Esophagus squamous epithelium (tissue), 4 donors: ENCODE measurements at regions not wholly inside any gene's neighbourhood (a gene's known extent, or its start where the extent isn't known, plus 50 kb on each side); places are given as distances from the start of the nearest gene placed in this dataset.
A peak's percentile ranks its signal among the peaks of the same experiment; 100 is the strongest.

Experiments used
- POLR2A ChIP-seq, 4 donors: fragments of 450-650 bp; IDR thresholded peaks; one replicate each; pipeline ENCODE4 v1.6.1; 2017; ENCODE audit warnings: antibody characterized with exemption in 4 of 4, mild to moderate bottlenecking in 4 of 4, moderate library complexity in 3 of 4
- TF ChIP-seq, protein P1 (sequence below), 6 experiments: fragments of 450-650 bp in 4 of 6; fragments of 200-600 bp in 2 of 6; sonication (generic) in 2 of 6; IDR thresholded peaks; one replicate each; pipeline ENCODE4 v1.5.1; 2016 to 2019; ENCODE audit warnings: antibody characterized with exemption in 6 of 6, mild to moderate bottlenecking in 4 of 6, moderate library complexity in 4 of 6

DNA sequence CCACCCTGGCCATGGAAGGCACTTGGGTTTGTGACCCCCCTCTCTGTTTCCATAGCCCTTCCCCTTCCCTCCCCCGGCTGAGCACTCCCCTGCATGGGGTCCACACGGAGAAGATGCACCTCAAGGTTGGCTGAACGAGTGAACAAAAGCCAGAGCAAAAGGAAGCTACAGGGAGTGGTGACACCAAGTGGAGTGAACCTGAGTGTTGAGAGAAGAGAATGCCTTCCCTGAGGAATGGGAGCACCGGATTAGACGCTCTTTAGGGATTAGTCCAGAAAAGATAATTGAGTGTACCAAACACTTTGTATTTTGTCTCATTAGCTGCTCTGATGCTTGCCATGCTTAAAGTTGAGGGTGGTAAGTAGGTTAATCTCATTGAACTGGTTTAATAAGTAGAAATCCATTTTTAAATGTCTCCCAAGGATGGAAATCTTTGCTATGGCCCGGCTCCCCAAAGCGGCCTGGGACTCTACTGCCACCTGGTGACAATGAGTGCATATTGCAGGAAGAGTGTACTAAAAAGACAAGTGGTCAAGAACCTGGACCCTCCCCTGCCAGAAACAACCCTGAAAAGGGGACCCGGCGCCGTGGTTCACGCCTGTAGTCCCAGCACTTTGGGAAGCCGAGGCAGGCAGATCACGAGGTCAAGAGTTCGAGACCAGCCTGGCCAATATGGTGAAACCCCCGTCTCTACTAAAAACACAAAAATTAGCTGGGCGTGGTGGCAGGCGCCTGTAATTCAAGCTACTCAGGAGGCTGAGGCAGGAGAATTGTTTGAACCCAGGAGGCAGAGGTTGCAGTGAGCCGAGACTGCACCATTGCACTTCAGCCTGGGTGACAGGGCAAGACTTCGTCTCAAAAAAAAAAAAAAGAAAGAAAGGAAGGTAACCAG is 150.6 kb upstream of the ZC3H12A start:
- TF ChIP-seq, protein P1, sequence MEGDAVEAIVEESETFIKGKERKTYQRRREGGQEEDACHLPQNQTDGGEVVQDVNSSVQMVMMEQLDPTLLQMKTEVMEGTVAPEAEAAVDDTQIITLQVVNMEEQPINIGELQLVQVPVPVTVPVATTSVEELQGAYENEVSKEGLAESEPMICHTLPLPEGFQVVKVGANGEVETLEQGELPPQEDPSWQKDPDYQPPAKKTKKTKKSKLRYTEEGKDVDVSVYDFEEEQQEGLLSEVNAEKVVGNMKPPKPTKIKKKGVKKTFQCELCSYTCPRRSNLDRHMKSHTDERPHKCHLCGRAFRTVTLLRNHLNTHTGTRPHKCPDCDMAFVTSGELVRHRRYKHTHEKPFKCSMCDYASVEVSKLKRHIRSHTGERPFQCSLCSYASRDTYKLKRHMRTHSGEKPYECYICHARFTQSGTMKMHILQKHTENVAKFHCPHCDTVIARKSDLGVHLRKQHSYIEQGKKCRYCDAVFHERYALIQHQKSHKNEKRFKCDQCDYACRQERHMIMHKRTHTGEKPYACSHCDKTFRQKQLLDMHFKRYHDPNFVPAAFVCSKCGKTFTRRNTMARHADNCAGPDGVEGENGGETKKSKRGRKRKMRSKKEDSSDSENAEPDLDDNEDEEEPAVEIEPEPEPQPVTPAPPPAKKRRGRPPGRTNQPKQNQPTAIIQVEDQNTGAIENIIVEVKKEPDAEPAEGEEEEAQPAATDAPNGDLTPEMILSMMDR (IDR thresholded peaks at IDR 0.05): peak; percentile 45 to 77 (median 54)
- no peak for TF ChIP-seq POLR2A (IDR thresholded peaks at IDR 0.05)
